ENCODE measurements at regions not wholly inside any gene's neighbourhood (a gene's known extent, or its start where the extent isn't known, plus 50 kb on each side); places are given as distances from the start of the nearest gene placed in this dataset.

- no peaks in the 10 kb centered on the region for H3K36me3 ChIP-seq
- TF ChIP-seq POLR2AphosphoS5 (IDR thresholded peaks at IDR 0.05) (no peak), POLR2A (IDR thresholded peaks at IDR 0.05) (no peak)
- TF ChIP-seq, protein P1, sequence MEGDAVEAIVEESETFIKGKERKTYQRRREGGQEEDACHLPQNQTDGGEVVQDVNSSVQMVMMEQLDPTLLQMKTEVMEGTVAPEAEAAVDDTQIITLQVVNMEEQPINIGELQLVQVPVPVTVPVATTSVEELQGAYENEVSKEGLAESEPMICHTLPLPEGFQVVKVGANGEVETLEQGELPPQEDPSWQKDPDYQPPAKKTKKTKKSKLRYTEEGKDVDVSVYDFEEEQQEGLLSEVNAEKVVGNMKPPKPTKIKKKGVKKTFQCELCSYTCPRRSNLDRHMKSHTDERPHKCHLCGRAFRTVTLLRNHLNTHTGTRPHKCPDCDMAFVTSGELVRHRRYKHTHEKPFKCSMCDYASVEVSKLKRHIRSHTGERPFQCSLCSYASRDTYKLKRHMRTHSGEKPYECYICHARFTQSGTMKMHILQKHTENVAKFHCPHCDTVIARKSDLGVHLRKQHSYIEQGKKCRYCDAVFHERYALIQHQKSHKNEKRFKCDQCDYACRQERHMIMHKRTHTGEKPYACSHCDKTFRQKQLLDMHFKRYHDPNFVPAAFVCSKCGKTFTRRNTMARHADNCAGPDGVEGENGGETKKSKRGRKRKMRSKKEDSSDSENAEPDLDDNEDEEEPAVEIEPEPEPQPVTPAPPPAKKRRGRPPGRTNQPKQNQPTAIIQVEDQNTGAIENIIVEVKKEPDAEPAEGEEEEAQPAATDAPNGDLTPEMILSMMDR (IDR thresholded peaks at IDR 0.05): no peak
- H3K4me3 ChIP-seq: no peak overlapping the region
- intact Hi-C loops (cut with DNase I; ENCODE audit: low total_unique reads): no loop called here
- no peak for DNase-seq (ENCODE audit: low spot score in 2 of 2)
- no peak overlapping the region for H3K27ac ChIP-seq
- no peaks in the 10 kb centered on the region for H3K27me3 ChIP-seq
- H3K4me1 ChIP-seq: no peaks in the 10 kb centered on the region
- H3K9me3 ChIP-seq: peaks cover under 1% of the 10 kb centered on the region in 2 donors
Observed at GRCh38 chr12:23209793-23210192, 584.8 kb downstream of the ETNK1 start.

GRCh38 chr12:23210573-23210972 is 585.6 kb downstream of the ETNK1 start:
- TF ChIP-seq POLR2A (IDR thresholded peaks at IDR 0.05) (no peak), POLR2AphosphoS5 (IDR thresholded peaks at IDR 0.05) (no peak)
- TF ChIP-seq, protein P1 (IDR thresholded peaks at IDR 0.05): no peak
- no peak for DNase-seq (ENCODE audit: low spot score in 2 of 2)
- H3K9me3 ChIP-seq: peaks cover 7 to 9% of the 10 kb centered on the region in 2 donors
- intact Hi-C loops (cut with DNase I; ENCODE audit: low total_unique reads): no loop called here
- H3K36me3 ChIP-seq: no peaks in the 10 kb centered on the region
- H3K27me3 ChIP-seq: no peaks in the 10 kb centered on the region
- H3K27ac ChIP-seq: no peak overlapping the region
- no peaks in the 10 kb centered on the region for H3K4me1 ChIP-seq
- no peak overlapping the region for H3K4me3 ChIP-seq

GRCh38 chr12:23211384-23212320 is 586.7 kb downstream of the ETNK1 start:
- Histone ChIP-seq H3K4me3 (no peak overlapping the region), H3K27ac (no peak overlapping the region), H3K36me3 (no peaks in the 10 kb centered on the region), H3K9me3 (peaks cover 14 to 15% of the 10 kb centered on the region in 2 donors), H3K27me3 (no peaks in the 10 kb centered on the region), H3K4me1 (no peaks in the 10 kb centered on the region)
- intact Hi-C loops (cut with DNase I; ENCODE audit: low total_unique reads): no loop called here
- DNase-seq (ENCODE audit: low spot score in 2 of 2): no peak
- TF ChIP-seq, protein P1 (IDR thresholded peaks at IDR 0.05): no peak
- TF ChIP-seq POLR2A (IDR thresholded peaks at IDR 0.05): no peak
- TF ChIP-seq POLR2AphosphoS5 (IDR thresholded peaks at IDR 0.05): no peak

GRCh38 chr12:23217158-23217557 is 592.2 kb downstream of the ETNK1 start:
- intact Hi-C loops (cut with DNase I; ENCODE audit: low total_unique reads): no loop called here
- TF ChIP-seq POLR2A (IDR thresholded peaks at IDR 0.05) (no peak), POLR2AphosphoS5 (IDR thresholded peaks at IDR 0.05) (no peak)
- TF ChIP-seq, protein P1 (IDR thresholded peaks at IDR 0.05): no peak
- Histone ChIP-seq H3K36me3 (no peaks in the 10 kb centered on the region), H3K27me3 (no peaks in the 10 kb centered on the region), H3K4me3 (no peak overlapping the region), H3K4me1 (no peaks in the 10 kb centered on the region), H3K27ac (no peak overlapping the region), H3K9me3 (peaks cover 14 to 15% of the 10 kb centered on the region in 2 donors)
- DNase-seq (ENCODE audit: low spot score in 2 of 2): no peak

GRCh38 chr12:23217667-23218066 is 592.7 kb downstream of the ETNK1 start:
- Histone ChIP-seq H3K9me3 (peaks cover 14 to 15% of the 10 kb centered on the region in 2 donors), H3K36me3 (no peaks in the 10 kb centered on the region), H3K27me3 (no peaks in the 10 kb centered on the region), H3K27ac (no peak overlapping the region), H3K4me3 (no peak overlapping the region), H3K4me1 (no peaks in the 10 kb centered on the region)
- TF ChIP-seq POLR2A (IDR thresholded peaks at IDR 0.05) (no peak), POLR2AphosphoS5 (IDR thresholded peaks at IDR 0.05) (no peak)
- TF ChIP-seq, protein P1 (IDR thresholded peaks at IDR 0.05): no peak
- intact Hi-C loops (cut with DNase I; ENCODE audit: low total_unique reads): no loop called here
- DNase-seq (ENCODE audit: low spot score in 2 of 2): no peak

Data from breast epithelium (tissue), 4 donors.